HG02571 (cell line): ENCODE measurements at regions not wholly inside any gene's neighbourhood (a gene's known extent, or its start where the extent isn't known, plus 50 kb on each side); places are given as distances from the start of the nearest gene placed in this dataset.
"Not testable (repeated sequence)": the region's sequence is repeated elsewhere in the genome, so short reads cannot be mapped to it uniquely, and the experiment has no call there.

Experiments used
- ATAC-seq: cut with Tn5 transposase; IDR thresholded peaks from one replicate; pipeline ENCODE4 v1.9.1; 2021; ENCODE audit warnings: mild to moderate bottlenecking, moderate library complexity; ENCODE audit not compliant: unreplicated experiment

- ATAC-seq, result no peak
Measured at GRCh38 chr2:142290931-142291330, 160.1 kb upstream of the LRP1B start.

GRCh38 chr2:142286618-142287017, 155.8 kb upstream of the LRP1B start:
- ATAC-seq, result no peak

GRCh38 chr2:142285480-142285879, 154.7 kb upstream of the LRP1B start:
- ATAC-seq, result no peak

GRCh38 chr2:142284336-142284735, 153.5 kb upstream of the LRP1B start:
- not testable (repeated sequence) for ATAC-seq

GRCh38 chr2:142280831-142281230, 150.0 kb upstream of the LRP1B start:
- no peak for ATAC-seq

GRCh38 chr2:142270990-142271389, 140.2 kb upstream of the LRP1B start:
- ATAC-seq, result no peak

GRCh38 chr2:142270291-142270690, 139.5 kb upstream of the LRP1B start:
- ATAC-seq, result no peak

- no peak for ATAC-seq
Measured at GRCh38 chr2:142259356-142259755, 128.5 kb upstream of the LRP1B start.

GRCh38 chr2:142254031-142254430, 123.2 kb upstream of the LRP1B start:
- ATAC-seq, result no peak

GRCh38 chr2:142241016-142241415, 110.2 kb upstream of the LRP1B start:
- ATAC-seq, result no peak

GRCh38 chr2:142236181-142236580, 105.4 kb upstream of the LRP1B start:
- ATAC-seq, result no peak

GRCh38 chr2:142234741-142235140, 103.9 kb upstream of the LRP1B start:
- ATAC-seq, result no peak

GRCh38 chr2:142223309-142223708, 92.5 kb upstream of the LRP1B start:
- ATAC-seq, result no peak

- ATAC-seq, result no peak
Measured at GRCh38 chr2:142222715-142223114, 91.9 kb upstream of the LRP1B start.

- ATAC-seq, result no peak
Measured at GRCh38 chr2:142220901-142221300, 90.1 kb upstream of the LRP1B start.

- no peak for ATAC-seq
Measured at GRCh38 chr2:142220239-142220638, 89.4 kb upstream of the LRP1B start.

- no peak for ATAC-seq
Measured at GRCh38 chr2:142218471-142218870, 87.7 kb upstream of the LRP1B start.

GRCh38 chr2:142217804-142218203, 87.0 kb upstream of the LRP1B start:
- ATAC-seq, result no peak

GRCh38 chr2:142200062-142200461, 69.2 kb upstream of the LRP1B start:
- no peak for ATAC-seq

- no peak for ATAC-seq
Measured at GRCh38 chr2:142199073-142199472, 68.3 kb upstream of the LRP1B start.

GRCh38 chr2:142190805-142191204, 60.0 kb upstream of the LRP1B start:
- no peak for ATAC-seq

GRCh38 chr2:142189501-142189900, 58.7 kb upstream of the LRP1B start:
- no peak for ATAC-seq

GRCh38 chr2:142188562-142188961, 57.7 kb upstream of the LRP1B start:
- no peak for ATAC-seq
